Glutamatergic neuron (in vitro differentiated cells): ENCODE measurements at regions not wholly inside any gene's neighbourhood (a gene's known extent, or its start where the extent isn't known, plus 50 kb on each side); places are given as distances from the start of the nearest gene placed in this dataset.

Source experiments
- DNase-seq: peaks from one replicate; pipeline ENCODE4 v3.0.0; 2022
- H3K27ac Mint-ChIP-seq: one replicate; pipeline ENCODE4 v1.8.0; 2020; ENCODE audit warnings: mild to moderate bottlenecking, mixed read lengths, inconsistent platforms; ENCODE audit not compliant: unreplicated experiment
- H3K27me3 Mint-ChIP-seq: one replicate; pipeline ENCODE4 v1.8.0; 2020; ENCODE audit warnings: mild to moderate bottlenecking, moderate library complexity, mixed read lengths, inconsistent platforms; ENCODE audit not compliant: unreplicated experiment
- H3K36me3 Mint-ChIP-seq: one replicate; pipeline ENCODE4 v1.8.0; 2020; ENCODE audit warnings: mild to moderate bottlenecking, mixed read lengths, inconsistent platforms; ENCODE audit not compliant: unreplicated experiment
- H3K4me1 Mint-ChIP-seq: one replicate; pipeline ENCODE4 v1.8.0; 2020; ENCODE audit warnings: mild to moderate bottlenecking, low read depth, mixed read lengths, inconsistent platforms; ENCODE audit not compliant: unreplicated experiment
- H3K4me3 Mint-ChIP-seq: one replicate; pipeline ENCODE4 v1.8.0; 2020; ENCODE audit warnings: mild to moderate bottlenecking, mixed read lengths, inconsistent platforms; ENCODE audit not compliant: unreplicated experiment
- H3K9me3 Mint-ChIP-seq: one replicate; pipeline ENCODE4 v1.8.0; 2020; ENCODE audit warnings: mild to moderate bottlenecking, moderate library complexity, mixed read lengths, inconsistent platforms; ENCODE audit not compliant: unreplicated experiment
- TF ChIP-seq, protein P1 (sequence below): fragments of 200-600 bp; sonication (generic); IDR thresholded peaks from one replicate; pipeline ENCODE4 v1.5.0; 2021; ENCODE audit not compliant: partially characterized antibody, unreplicated experiment

DNA sequence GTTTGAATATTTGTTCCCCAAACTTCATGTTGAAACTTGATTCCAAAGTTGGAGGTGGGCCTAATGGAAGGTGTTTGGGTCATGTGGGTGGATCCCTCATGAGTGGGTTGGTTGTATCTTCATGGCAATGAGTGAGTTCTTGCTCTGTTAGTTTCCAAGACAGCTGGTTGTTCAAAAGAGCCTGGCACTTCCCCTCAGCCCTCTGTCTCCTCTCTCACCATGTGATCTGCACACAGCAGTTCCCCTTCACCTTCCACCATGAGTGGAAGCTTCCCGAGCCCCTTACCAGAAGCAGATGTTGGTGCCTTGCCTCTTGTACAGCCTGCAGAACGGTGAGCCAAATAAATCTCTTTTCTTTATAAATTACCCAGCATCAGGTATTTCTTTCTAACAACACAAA is 327.1 kb upstream of the SLCO3A1 start:
- no peak overlapping the region for H3K4me3 Mint-ChIP-seq
- DNase-seq = no peak
- H3K27me3 Mint-ChIP-seq = no peaks in the 10 kb centered on the region
- H3K36me3 Mint-ChIP-seq = peaks cover 5% of the 10 kb centered on the region
- H3K27ac Mint-ChIP-seq = no peak overlapping the region
- TF ChIP-seq, protein P1, sequence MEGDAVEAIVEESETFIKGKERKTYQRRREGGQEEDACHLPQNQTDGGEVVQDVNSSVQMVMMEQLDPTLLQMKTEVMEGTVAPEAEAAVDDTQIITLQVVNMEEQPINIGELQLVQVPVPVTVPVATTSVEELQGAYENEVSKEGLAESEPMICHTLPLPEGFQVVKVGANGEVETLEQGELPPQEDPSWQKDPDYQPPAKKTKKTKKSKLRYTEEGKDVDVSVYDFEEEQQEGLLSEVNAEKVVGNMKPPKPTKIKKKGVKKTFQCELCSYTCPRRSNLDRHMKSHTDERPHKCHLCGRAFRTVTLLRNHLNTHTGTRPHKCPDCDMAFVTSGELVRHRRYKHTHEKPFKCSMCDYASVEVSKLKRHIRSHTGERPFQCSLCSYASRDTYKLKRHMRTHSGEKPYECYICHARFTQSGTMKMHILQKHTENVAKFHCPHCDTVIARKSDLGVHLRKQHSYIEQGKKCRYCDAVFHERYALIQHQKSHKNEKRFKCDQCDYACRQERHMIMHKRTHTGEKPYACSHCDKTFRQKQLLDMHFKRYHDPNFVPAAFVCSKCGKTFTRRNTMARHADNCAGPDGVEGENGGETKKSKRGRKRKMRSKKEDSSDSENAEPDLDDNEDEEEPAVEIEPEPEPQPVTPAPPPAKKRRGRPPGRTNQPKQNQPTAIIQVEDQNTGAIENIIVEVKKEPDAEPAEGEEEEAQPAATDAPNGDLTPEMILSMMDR = no peak
- H3K9me3 Mint-ChIP-seq = no peaks in the 10 kb centered on the region
- no peaks in the 10 kb centered on the region for H3K4me1 Mint-ChIP-seq

DNA sequence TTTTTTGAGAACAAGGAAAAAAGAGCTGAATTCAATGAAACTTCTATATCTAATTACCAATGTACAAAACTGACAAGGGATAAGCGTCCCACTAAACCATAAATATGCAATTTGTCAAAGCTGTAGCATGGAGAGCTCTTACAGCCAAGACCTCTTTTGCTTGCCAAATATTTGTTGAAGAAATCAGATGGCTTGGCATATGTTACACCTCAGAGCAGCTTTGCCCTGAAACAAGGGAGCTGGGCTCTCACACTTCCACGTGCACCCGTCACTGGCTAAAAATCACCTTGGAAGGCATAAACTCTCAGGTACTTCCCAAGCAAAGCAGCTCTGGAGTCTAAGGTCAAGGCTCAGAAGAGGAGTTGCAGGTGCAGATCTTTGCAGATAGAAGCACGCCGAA is 324.7 kb upstream of the SLCO3A1 start:
- no peak for DNase-seq
- Mint-ChIP-seq H3K4me3 (no peak overlapping the region), H3K9me3 (no peaks in the 10 kb centered on the region), H3K36me3 (peaks cover 5% of the 10 kb centered on the region), H3K27ac (no peak overlapping the region), H3K27me3 (no peaks in the 10 kb centered on the region), H3K4me1 (no peaks in the 10 kb centered on the region)
- TF ChIP-seq, protein P1 = no peak

DNA sequence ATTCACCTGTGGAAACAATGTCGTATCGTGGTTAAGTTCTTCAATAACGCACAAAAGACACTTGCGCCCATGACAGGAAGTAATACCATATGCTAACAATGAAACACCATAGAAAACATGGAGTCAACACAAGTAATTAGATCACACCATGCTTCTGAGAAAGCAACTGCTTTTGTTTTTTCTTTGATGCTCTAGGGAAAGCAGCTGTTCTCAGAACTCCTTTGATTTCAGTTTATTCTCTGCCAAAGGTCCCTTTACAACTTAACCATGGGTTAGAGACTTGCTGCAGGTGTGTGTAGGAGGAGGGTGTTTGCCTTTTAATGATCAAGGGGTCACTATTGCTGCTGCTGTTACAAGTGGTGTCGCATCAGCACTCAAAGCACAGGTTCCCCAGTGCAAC is 324.0 kb upstream of the SLCO3A1 start:
- H3K27ac Mint-ChIP-seq = no peak overlapping the region
- no peaks in the 10 kb centered on the region for H3K36me3 Mint-ChIP-seq
- TF ChIP-seq, protein P1 = no peak
- DNase-seq = no peak
- H3K4me1 Mint-ChIP-seq = no peaks in the 10 kb centered on the region
- H3K27me3 Mint-ChIP-seq = no peaks in the 10 kb centered on the region
- H3K9me3 Mint-ChIP-seq = no peaks in the 10 kb centered on the region
- no peak overlapping the region for H3K4me3 Mint-ChIP-seq

DNA sequence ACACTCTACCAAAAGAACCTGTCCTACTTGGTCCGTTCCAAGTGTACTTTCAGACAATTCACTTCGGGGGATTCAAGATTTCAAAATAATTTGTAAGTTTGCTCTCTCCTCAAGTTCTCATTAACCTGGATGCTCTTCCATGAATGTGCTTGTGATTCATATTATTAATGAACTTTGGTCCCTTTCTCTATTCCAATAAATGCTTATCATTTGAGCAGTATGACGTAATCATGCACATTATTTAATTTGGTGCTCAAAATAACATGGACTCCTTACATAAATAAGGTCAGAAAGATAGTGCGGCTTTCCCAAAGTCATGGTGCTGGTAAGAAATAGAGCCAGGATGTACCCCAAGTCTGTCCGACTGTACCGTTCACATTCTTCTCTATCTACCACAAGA is 323.2 kb upstream of the SLCO3A1 start:
- DNase-seq = no peak
- no peaks in the 10 kb centered on the region for H3K9me3 Mint-ChIP-seq
- no peaks in the 10 kb centered on the region for H3K36me3 Mint-ChIP-seq
- TF ChIP-seq, protein P1 = no peak
- no peak overlapping the region for H3K4me3 Mint-ChIP-seq
- no peaks in the 10 kb centered on the region for H3K4me1 Mint-ChIP-seq
- H3K27me3 Mint-ChIP-seq = no peaks in the 10 kb centered on the region
- no peak overlapping the region for H3K27ac Mint-ChIP-seq

DNA sequence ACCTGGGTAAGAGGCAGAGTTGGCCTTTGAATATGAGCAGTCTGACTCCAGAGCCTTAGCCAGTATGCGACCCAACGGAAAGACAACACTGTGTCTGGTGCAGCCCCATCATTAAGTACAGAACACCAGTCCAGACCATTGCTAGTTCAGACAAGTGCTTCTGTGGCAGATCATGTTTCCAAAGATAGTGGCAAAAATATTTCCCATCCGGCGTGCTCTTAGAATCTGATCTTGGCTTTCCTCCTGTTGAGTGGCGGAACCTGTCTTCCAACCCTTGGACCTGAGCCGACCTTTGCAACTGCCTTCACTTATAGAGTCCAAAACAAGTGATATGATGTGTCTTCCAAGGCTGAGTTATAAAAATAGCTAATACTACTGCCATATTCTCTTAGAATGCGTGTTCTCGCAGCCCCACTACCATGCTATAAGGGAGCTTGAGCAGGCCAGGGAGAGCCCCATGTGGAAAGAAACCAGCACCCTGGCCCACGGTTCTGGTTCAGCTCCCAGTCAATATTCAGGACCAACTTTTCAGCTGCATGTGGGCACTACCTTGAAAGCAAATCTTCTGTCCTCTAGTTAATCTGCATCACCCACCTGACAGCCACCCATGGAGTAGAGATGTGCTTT is 322.4 kb upstream of the SLCO3A1 start:
- no peaks in the 10 kb centered on the region for H3K4me1 Mint-ChIP-seq
- H3K36me3 Mint-ChIP-seq = no peaks in the 10 kb centered on the region
- TF ChIP-seq, protein P1 = no peak
- no peak overlapping the region for H3K27ac Mint-ChIP-seq
- no peak for DNase-seq
- H3K9me3 Mint-ChIP-seq = no peaks in the 10 kb centered on the region
- H3K27me3 Mint-ChIP-seq = no peaks in the 10 kb centered on the region
- H3K4me3 Mint-ChIP-seq = no peak overlapping the region
